Large intestine (tissue), 3 donors: ENCODE measurements at regions not wholly inside any gene's neighbourhood (a gene's known extent, or its start where the extent isn't known, plus 50 kb on each side); places are given as distances from the start of the nearest gene placed in this dataset.

Experiments
- DNase-seq, 2 donors: peaks; one replicate each; pipeline versions ENCODE4 v3.0.0 to v3.0.0-alpha.2; 2013
- H3K27ac ChIP-seq: one replicate; pipeline ENCODE4 v1.5.1; 2013; ENCODE audit warnings: low read length
- H3K27me3 ChIP-seq: 2 replicates; pipeline ENCODE4 v1.6.1; 2013; ENCODE audit warnings: low read length; ENCODE audit not compliant: control insufficient read depth, insufficient read depth
- H3K36me3 ChIP-seq: 2 replicates; pipeline ENCODE4 v1.6.1; 2013; ENCODE audit warnings: low read length; ENCODE audit not compliant: control insufficient read depth, insufficient read depth
- H3K4me1 ChIP-seq: one replicate; pipeline ENCODE4 v1.6.1; 2013; ENCODE audit warnings: low read length; ENCODE audit not compliant: control insufficient read depth, insufficient read depth
- H3K4me3 ChIP-seq: one replicate; pipeline ENCODE4 v1.5.1; 2013; ENCODE audit warnings: low read length
- H3K9me3 ChIP-seq: one replicate; pipeline ENCODE4 v1.6.1; 2013; ENCODE audit warnings: mild to moderate bottlenecking, low read depth, low read length, moderate library complexity; ENCODE audit not compliant: control insufficient read depth
- WGBS: methylation state at CpG from one replicate; pipeline ENCODE4 v1.1.5; 2013; ENCODE audit warnings: low lambda C conversion rate; ENCODE audit not compliant: insufficient coverage; 5-methylcytosine and 5-hydroxymethylcytosine counted together

- WGBS: 100% methylated on average over 5 of the region's 15 CpGs
- peaks cover 8% of the 10 kb centered on the region for H3K9me3 ChIP-seq
- H3K27me3 ChIP-seq: no peaks in the 10 kb centered on the region
- H3K36me3 ChIP-seq: no peaks in the 10 kb centered on the region
- no peak for DNase-seq
- no peak overlapping the region for H3K4me3 ChIP-seq
- H3K27ac ChIP-seq: no peak overlapping the region
- no peaks in the 10 kb centered on the region for H3K4me1 ChIP-seq
Observed at GRCh38 chr2:5144159-5144558, 548.0 kb upstream of the SOX11 start.

GRCh38 chr2:5145053-5145452 is 547.1 kb upstream of the SOX11 start:
- Histone ChIP-seq H3K27me3 (no peaks in the 10 kb centered on the region), H3K4me3 (no peak overlapping the region), H3K9me3 (peaks cover 8% of the 10 kb centered on the region), H3K36me3 (no peaks in the 10 kb centered on the region), H3K27ac (no peak overlapping the region), H3K4me1 (no peaks in the 10 kb centered on the region)
- WGBS: 83% methylated on average over 1 of the region's 8 CpGs
- DNase-seq: no peak

- Histone ChIP-seq H3K27me3 (no peaks in the 10 kb centered on the region), H3K36me3 (no peaks in the 10 kb centered on the region), H3K27ac (no peak overlapping the region), H3K9me3 (peaks cover 8% of the 10 kb centered on the region), H3K4me3 (no peak overlapping the region), H3K4me1 (no peaks in the 10 kb centered on the region)
- DNase-seq: no peak
- WGBS: 86% methylated on average over 1 of the region's 4 CpGs
Observed at GRCh38 chr2:5145801-5146200, 546.4 kb upstream of the SOX11 start.

GRCh38 chr2:5148392-5149085 is 543.6 kb upstream of the SOX11 start:
- H3K9me3 ChIP-seq: peaks cover 5% of the 10 kb centered on the region
- no peaks in the 10 kb centered on the region for H3K27me3 ChIP-seq
- no peak overlapping the region for H3K4me3 ChIP-seq
- H3K27ac ChIP-seq: no peak overlapping the region
- no peak for DNase-seq
- no peaks in the 10 kb centered on the region for H3K4me1 ChIP-seq
- WGBS: 100% methylated on average over 1 of the region's 5 CpGs
- H3K36me3 ChIP-seq: no peaks in the 10 kb centered on the region

GRCh38 chr2:5150871-5151270 is 541.3 kb upstream of the SOX11 start:
- Histone ChIP-seq H3K9me3 (peaks cover 4% of the 10 kb centered on the region), H3K27me3 (no peaks in the 10 kb centered on the region), H3K27ac (no peak overlapping the region), H3K36me3 (no peaks in the 10 kb centered on the region), H3K4me3 (no peak overlapping the region), H3K4me1 (no peaks in the 10 kb centered on the region)
- no peak for DNase-seq
- WGBS: 90% methylated on average over 2 of the region's 5 CpGs

- 55% methylated on average over 1 of the region's 3 CpGs for WGBS
- DNase-seq: peak in 1 of 2 donors; percentile 4
- H3K9me3 ChIP-seq: no peaks in the 10 kb centered on the region
- no peaks in the 10 kb centered on the region for H3K4me1 ChIP-seq
- no peak overlapping the region for H3K27ac ChIP-seq
- no peak overlapping the region for H3K4me3 ChIP-seq
- H3K36me3 ChIP-seq: no peaks in the 10 kb centered on the region
- H3K27me3 ChIP-seq: no peaks in the 10 kb centered on the region
Observed at GRCh38 chr2:5164776-5165525, 527.2 kb upstream of the SOX11 start.

GRCh38 chr2:5172923-5173322 is 519.3 kb upstream of the SOX11 start:
- no peak overlapping the region for H3K27ac ChIP-seq
- DNase-seq: no peak
- no peaks in the 10 kb centered on the region for H3K36me3 ChIP-seq
- no peaks in the 10 kb centered on the region for H3K27me3 ChIP-seq
- 100% methylated on average over 1 of the region's 2 CpGs for WGBS
- H3K4me1 ChIP-seq: no peaks in the 10 kb centered on the region
- no peaks in the 10 kb centered on the region for H3K9me3 ChIP-seq
- H3K4me3 ChIP-seq: no peak overlapping the region

GRCh38 chr2:5173876-5174535 is 518.2 kb upstream of the SOX11 start:
- DNase-seq: no peak
- no CpG with 5 or more reads among the region's 2 CpGs for WGBS
- Histone ChIP-seq H3K27me3 (no peaks in the 10 kb centered on the region), H3K36me3 (no peaks in the 10 kb centered on the region), H3K4me3 (no peak overlapping the region), H3K4me1 (no peaks in the 10 kb centered on the region), H3K27ac (no peak overlapping the region), H3K9me3 (no peaks in the 10 kb centered on the region)

GRCh38 chr2:5175231-5175630 is 517.0 kb upstream of the SOX11 start:
- Histone ChIP-seq H3K9me3 (no peaks in the 10 kb centered on the region), H3K27me3 (no peaks in the 10 kb centered on the region), H3K4me1 (no peaks in the 10 kb centered on the region), H3K36me3 (no peaks in the 10 kb centered on the region), H3K4me3 (no peak overlapping the region), H3K27ac (no peak overlapping the region)
- no peak for DNase-seq

GRCh38 chr2:5176764-5177163 is 515.4 kb upstream of the SOX11 start:
- H3K36me3 ChIP-seq: no peaks in the 10 kb centered on the region
- no peaks in the 10 kb centered on the region for H3K9me3 ChIP-seq
- no peak overlapping the region for H3K4me3 ChIP-seq
- H3K27me3 ChIP-seq: no peaks in the 10 kb centered on the region
- DNase-seq: no peak
- no peaks in the 10 kb centered on the region for H3K4me1 ChIP-seq
- no CpG with 5 or more reads among the region's 4 CpGs for WGBS
- no peak overlapping the region for H3K27ac ChIP-seq
